HepG2 (cell line): ENCODE measurements at regions not wholly inside any gene's neighbourhood (a gene's known extent, or its start where the extent isn't known, plus 50 kb on each side); places are given as distances from the start of the nearest gene placed in this dataset.
"Not testable (repeated sequence)": the region's sequence is repeated elsewhere in the genome, so short reads cannot be mapped to it uniquely, and the experiment has no call there.

Experiments
- ATAC-seq: fragments of 200-7000 bp; cut with Tn5 transposase; 3 replicates; pipeline ENCODE4 v1.9.1; 2020; ENCODE audit warnings: mild to moderate bottlenecking, moderate library complexity
- BruUV-seq: library from RNA; stranded (reverse); fragments of 400-500 nt; replicated peaks from 2 replicates; lab custom pipeline; 2021; lab: Mats Ljungman, UMichigan
- CTCF ChIA-PET: fragments of 300-600 bp; formaldehyde crosslinking; extraction: SDS; loops from one replicate; lab custom pipeline; 2021; ENCODE audit warnings: low total read pairs, inconsistent platforms, low intra/inter-chr PET ratio; lab: Yijun Ruan, JAX
- POLR2A ChIA-PET: fragments of 350-600 bp; sonication (Branson Sonifier 250); formaldehyde crosslinking; loops from one replicate; lab custom pipeline; 2020; ENCODE audit warnings: antibody characterized with exemption, inconsistent platforms; lab: Yijun Ruan, JAX
- DNase-seq: peaks from one replicate; pipeline ENCODE4 v3.0.0-alpha.2; 2015; ENCODE audit warnings: low spot score
- FAIRE-seq: peaks from 3 replicates; lab custom pipeline; 2011; peaks lifted over from hg19 to GRCh38; lab: Jason Lieb, UNC
- H2AFZ ChIP-seq: one replicate; pipeline ENCODE4 v1.6.1; 2011; ENCODE audit warnings: low read length, inconsistent platforms
- H3K27ac ChIP-seq: fragments of 300-600 bp; 3 replicates; pipeline ENCODE4 v1.8.0; 2011; ENCODE audit warnings: mixed run types, mild to moderate bottlenecking, mixed read lengths, low read length, inconsistent platforms; ENCODE audit not compliant: insufficient read depth; ENCODE audit errors: extremely low read length
- H3K27me3 ChIP-seq, 2 experiments: fragments of 200-600 bp in 1 of 2; 2 replicates in 1 of 2; 3 replicates in 1 of 2; pipeline versions ENCODE4 v1.6.0 to v1.8.0; 2011; ENCODE audit warnings: low read length in 2 of 2, mild to moderate bottlenecking in 2 of 2, moderate library complexity in 2 of 2, inconsistent platforms in 1 of 2; ENCODE audit not compliant: insufficient read depth in 2 of 2, control insufficient read depth in 1 of 2
- H3K36me3 ChIP-seq, 2 experiments: fragments of 200-600 bp in 1 of 2; replicated peaks in 1 of 2; 2 replicates in 1 of 2; 3 replicates in 1 of 2; pipeline versions ENCODE4 v1.5.1 to v1.8.0; 2011; ENCODE audit warnings: low read length in 2 of 2, inconsistent platforms in 1 of 2; ENCODE audit not compliant: insufficient read depth in 2 of 2, control insufficient read depth in 1 of 2
- H3K4me1 ChIP-seq: 2 replicates; pipeline ENCODE4 v1.5.1; 2012; ENCODE audit warnings: low read length, inconsistent platforms; ENCODE audit not compliant: insufficient read depth
- H3K4me2 ChIP-seq: 2 replicates; pipeline ENCODE4 v1.6.0; 2011; ENCODE audit warnings: low read depth, low read length, inconsistent platforms
- H3K4me3 ChIP-seq, 3 experiments: fragments of 200-600 bp in 1 of 3; sonication (generic), shearing (Covaris generic) in 1 of 3; replicated peaks in 1 of 3; 2 replicates each; pipeline ENCODE4 v1.5.1; 2011 to 2016; ENCODE audit warnings: low read length in 3 of 3, inconsistent platforms in 2 of 3, low read depth in 2 of 3, mild to moderate bottlenecking in 2 of 3, control low read depth in 1 of 3, mixed read lengths in 1 of 3; ENCODE audit not compliant: insufficient read depth in 1 of 3
- H3K79me2 ChIP-seq: one replicate; pipeline ENCODE4 v1.6.1; 2011; ENCODE audit warnings: low read length, inconsistent platforms; ENCODE audit not compliant: insufficient read depth
- H3K9ac ChIP-seq: 2 replicates; pipeline ENCODE4 v1.6.0; 2011; ENCODE audit warnings: mild to moderate bottlenecking, low read depth, low read length, inconsistent platforms; ENCODE audit not compliant: insufficient read depth
- H3K9me3 ChIP-seq: 2 replicates; pipeline ENCODE4 v1.5.1; 2012; ENCODE audit warnings: mild to moderate bottlenecking, low read length
- H4K20me1 ChIP-seq: 2 replicates; pipeline ENCODE4 v1.6.0; 2011; ENCODE audit warnings: inconsistent platforms, mild to moderate bottlenecking, low read length, moderate library complexity; ENCODE audit not compliant: insufficient read depth
- CEBPB ChIP-seq: IDR thresholded peaks from 2 replicates; pipeline ENCODE4 v1.6.1; 2011; ENCODE audit warnings: low read depth, low read length, improper control_type of control experiment, borderline replicate concordance
- CERS6 ChIP-seq: sonication (generic); formaldehyde crosslinking; IDR thresholded peaks from 2 replicates; pipeline ENCODE4 v1.5.0; 2020; ENCODE audit warnings: missing genetic modification reagents
- ZNF446 ChIP-seq: sonication (generic); formaldehyde crosslinking; IDR thresholded peaks from 2 replicates; pipeline ENCODE4 v1.5.0; 2020; ENCODE audit warnings: mild to moderate bottlenecking, missing genetic modification reagents
- ZNF678 ChIP-seq: sonication (generic); formaldehyde crosslinking; IDR thresholded peaks from 2 replicates; pipeline ENCODE4 v1.4.0; 2020; ENCODE audit warnings: mild to moderate bottlenecking, missing genetic modification reagents
- WGBS: methylation state at CpG from one replicate; pipeline ENCODE4 v1.1.6; 2017; ENCODE audit warnings: low lambda C conversion rate; 5-methylcytosine and 5-hydroxymethylcytosine counted together
- in situ Hi-C: cut with HindIII; loops from 2 replicates; pipeline ENCODE4 v1.10.0; 2017; ENCODE audit warnings: low pct_unique_long_range_greater_than_20kb; ENCODE audit not compliant: extremely low pct_ligation_motif_present
- intact Hi-C: fragments of 100-400 bp; cut with micrococcal nuclease; formaldehyde crosslinking; loops from one replicate; pipeline ENCODE4 v1.10.0; 2022; ENCODE audit not compliant: unreplicated experiment

GRCh38 chr4:156109943-156110900 is 156.6 kb upstream of the CTSO start:
- no peak overlapping the region for H3K4me3 ChIP-seq
- 14% methylated on average over 9 of the region's 11 CpGs for WGBS
- FAIRE-seq (no peak), ATAC-seq (peak; percentile 53; the same call in 1 of the 3 replicates), DNase-seq (no peak)
- H3K27me3 ChIP-seq: no peaks in the 10 kb centered on the region
- intact Hi-C loops (loop anchor here (5.0 kb wide), 1 partner anchor 567 kb away; no protein-coding TSS in a partner anchor), in situ Hi-C loops (no loop called here)
- no peaks in the 10 kb centered on the region for H3K79me2 ChIP-seq
- H3K9ac ChIP-seq: no peak overlapping the region
- H3K9me3 ChIP-seq: no peaks in the 10 kb centered on the region
- ChIA-PET CTCF (no interaction called here), POLR2A (no interaction called here)
- H3K4me2 ChIP-seq: no peak overlapping the region
- TF ChIP-seq ZNF446: no peak
- no peak for TF ChIP-seq ZNF678 (CRISPR knock-in tag)
- TF ChIP-seq CEBPB: 0 out of 2 replicates have a peak, but pooled peaks have one; percentile 5
- no peak for TF ChIP-seq CERS6 (CRISPR knock-in tag)
- no peaks in the 10 kb centered on the region for H3K36me3 ChIP-seq
- H3K4me1 ChIP-seq: no peaks in the 10 kb centered on the region
- BruUV-seq: no TSS peak
- H3K27ac ChIP-seq: no peak overlapping the region
- H2AFZ ChIP-seq: no peak overlapping the region
- H4K20me1 ChIP-seq: no peaks in the 10 kb centered on the region

GRCh38 chr4:156109087-156109486 is 155.4 kb upstream of the CTSO start:
- H3K9ac ChIP-seq, CTCF ChIA-PET, POLR2A ChIA-PET, H3K27me3 ChIP-seq, H3K27ac ChIP-seq, H3K36me3 ChIP-seq, BruUV-seq, H3K79me2 ChIP-seq, DNase-seq, H3K9me3 ChIP-seq, H3K4me1 ChIP-seq, intact Hi-C loops, FAIRE-seq, H4K20me1 ChIP-seq, ATAC-seq, H2AFZ ChIP-seq, in situ Hi-C loops, H3K4me2 ChIP-seq, H3K4me3 ChIP-seq: not testable (repeated sequence)
- WGBS: 63% methylated on average over 1 of the region's 1 CpG
